DND-41 (cell line): ENCODE measurements at regions not wholly inside any gene's neighbourhood (a gene's known extent, or its start where the extent isn't known, plus 50 kb on each side); places are given as distances from the start of the nearest gene placed in this dataset.

ENCODE experiments used
- ATAC-seq: fragments of 200-7000 bp; cut with Tn5 transposase; 3 replicates; pipeline ENCODE4 v1.9.1; 2021; ENCODE audit warnings: low read depth; ENCODE audit not compliant: insufficient read depth
- DNase-seq: peaks from one replicate; pipeline ENCODE4 v3.0.0-alpha.2; 2020
- H2AFZ ChIP-seq: 2 replicates; pipeline ENCODE4 v1.6.0; 2012; ENCODE audit warnings: low read depth, low read length
- H3K27ac ChIP-seq: 2 replicates; pipeline ENCODE4 v1.5.1; 2012; ENCODE audit warnings: low read length, inconsistent platforms
- H3K27me3 ChIP-seq: fragments of 200-600 bp; sonication (generic); 2 replicates; pipeline ENCODE4 v1.6.0; 2012; ENCODE audit warnings: low read length, mild to moderate bottlenecking, inconsistent platforms; ENCODE audit not compliant: insufficient read depth, poor library complexity
- H3K36me3 ChIP-seq: 2 replicates; pipeline ENCODE4 v1.5.1; 2012; ENCODE audit warnings: low read length, inconsistent platforms; ENCODE audit not compliant: insufficient read depth
- H3K4me1 ChIP-seq: 2 replicates; pipeline ENCODE4 v1.5.1; 2012; ENCODE audit warnings: mild to moderate bottlenecking, low read length; ENCODE audit not compliant: insufficient read depth
- H3K4me2 ChIP-seq: 2 replicates; pipeline ENCODE4 v1.6.0; 2012; ENCODE audit warnings: mild to moderate bottlenecking, moderate library complexity, low read length, inconsistent platforms; ENCODE audit not compliant: insufficient read depth
- H3K4me3 ChIP-seq, 2 experiments: fragments of 200-600 bp in 1 of 2; shearing (Covaris generic) in 1 of 2; 2 replicates each; pipeline ENCODE4 v1.5.1; 2012 to 2016; ENCODE audit warnings: inconsistent platforms in 2 of 2, low read length in 2 of 2, mild to moderate bottlenecking in 2 of 2, low read depth in 1 of 2, moderate library complexity in 1 of 2
- H3K79me2 ChIP-seq: 2 replicates; pipeline ENCODE4 v1.6.0; 2012; ENCODE audit warnings: low read length, inconsistent platforms; ENCODE audit not compliant: insufficient read depth
- H3K9ac ChIP-seq: 2 replicates; pipeline ENCODE4 v1.6.0; 2012; ENCODE audit warnings: low read depth, mild to moderate bottlenecking, inconsistent platforms, low read length, moderate library complexity
- H3K9me3 ChIP-seq: 2 replicates; pipeline ENCODE4 v1.5.1; 2012; ENCODE audit warnings: low read length, moderate library complexity, mild to moderate bottlenecking, inconsistent platforms; ENCODE audit not compliant: insufficient read depth, severe bottlenecking
- H4K20me1 ChIP-seq: 2 replicates; pipeline ENCODE4 v1.6.0; 2012; ENCODE audit warnings: low read length; ENCODE audit not compliant: insufficient read depth
- EZH2 ChIP-seq: IDR thresholded peaks from 3 replicates; pipeline ENCODE4 v1.6.1; 2012; ENCODE audit warnings: borderline replicate concordance, low read depth, mild to moderate bottlenecking, moderate library complexity, low read length, inconsistent platforms; ENCODE audit not compliant: severe bottlenecking
- TF ChIP-seq, protein P1 (sequence below): IDR thresholded peaks from 2 replicates; pipeline ENCODE4 v1.5.1; 2012; ENCODE audit warnings: borderline replicate concordance, low read length, moderate library complexity, mild to moderate bottlenecking; ENCODE audit not compliant: poor library complexity, severe bottlenecking; ENCODE audit errors: extremely low read depth

DNA sequence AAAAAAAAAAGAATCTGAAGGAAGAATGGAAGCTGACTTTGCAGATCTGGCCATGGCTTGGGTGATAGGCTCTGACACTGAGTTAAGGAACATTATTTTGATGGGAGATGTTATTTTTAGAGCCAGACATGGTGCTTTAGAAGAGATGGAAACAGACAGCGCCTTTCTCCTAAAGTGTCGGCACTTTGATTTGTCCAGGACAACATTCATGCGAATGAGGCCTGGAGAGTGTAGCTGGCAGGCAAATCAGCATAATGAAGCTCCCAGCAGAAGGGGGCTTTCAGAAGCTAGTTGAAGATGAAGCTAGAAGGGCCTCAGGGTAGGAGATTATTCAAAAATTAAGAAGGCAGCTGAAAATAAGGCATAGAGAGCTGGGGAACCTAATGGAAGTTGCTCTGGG is 397.7 kb downstream of the RWDD3 start:
- H3K4me3 ChIP-seq = no peak overlapping the region
- H3K9me3 ChIP-seq = no peaks in the 10 kb centered on the region
- H3K79me2 ChIP-seq = no peaks in the 10 kb centered on the region
- H3K9ac ChIP-seq = no peak overlapping the region
- H3K4me2 ChIP-seq = no peak overlapping the region
- no peak for DNase-seq
- no peaks in the 10 kb centered on the region for H3K4me1 ChIP-seq
- ATAC-seq = no peak
- no peak overlapping the region for H2AFZ ChIP-seq
- H3K36me3 ChIP-seq = no peaks in the 10 kb centered on the region
- H3K27ac ChIP-seq = no peak overlapping the region
- no peaks in the 10 kb centered on the region for H3K27me3 ChIP-seq
- TF ChIP-seq, protein P1, sequence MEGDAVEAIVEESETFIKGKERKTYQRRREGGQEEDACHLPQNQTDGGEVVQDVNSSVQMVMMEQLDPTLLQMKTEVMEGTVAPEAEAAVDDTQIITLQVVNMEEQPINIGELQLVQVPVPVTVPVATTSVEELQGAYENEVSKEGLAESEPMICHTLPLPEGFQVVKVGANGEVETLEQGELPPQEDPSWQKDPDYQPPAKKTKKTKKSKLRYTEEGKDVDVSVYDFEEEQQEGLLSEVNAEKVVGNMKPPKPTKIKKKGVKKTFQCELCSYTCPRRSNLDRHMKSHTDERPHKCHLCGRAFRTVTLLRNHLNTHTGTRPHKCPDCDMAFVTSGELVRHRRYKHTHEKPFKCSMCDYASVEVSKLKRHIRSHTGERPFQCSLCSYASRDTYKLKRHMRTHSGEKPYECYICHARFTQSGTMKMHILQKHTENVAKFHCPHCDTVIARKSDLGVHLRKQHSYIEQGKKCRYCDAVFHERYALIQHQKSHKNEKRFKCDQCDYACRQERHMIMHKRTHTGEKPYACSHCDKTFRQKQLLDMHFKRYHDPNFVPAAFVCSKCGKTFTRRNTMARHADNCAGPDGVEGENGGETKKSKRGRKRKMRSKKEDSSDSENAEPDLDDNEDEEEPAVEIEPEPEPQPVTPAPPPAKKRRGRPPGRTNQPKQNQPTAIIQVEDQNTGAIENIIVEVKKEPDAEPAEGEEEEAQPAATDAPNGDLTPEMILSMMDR = no peak
- no peak for TF ChIP-seq EZH2
- H4K20me1 ChIP-seq = no peaks in the 10 kb centered on the region

DNA sequence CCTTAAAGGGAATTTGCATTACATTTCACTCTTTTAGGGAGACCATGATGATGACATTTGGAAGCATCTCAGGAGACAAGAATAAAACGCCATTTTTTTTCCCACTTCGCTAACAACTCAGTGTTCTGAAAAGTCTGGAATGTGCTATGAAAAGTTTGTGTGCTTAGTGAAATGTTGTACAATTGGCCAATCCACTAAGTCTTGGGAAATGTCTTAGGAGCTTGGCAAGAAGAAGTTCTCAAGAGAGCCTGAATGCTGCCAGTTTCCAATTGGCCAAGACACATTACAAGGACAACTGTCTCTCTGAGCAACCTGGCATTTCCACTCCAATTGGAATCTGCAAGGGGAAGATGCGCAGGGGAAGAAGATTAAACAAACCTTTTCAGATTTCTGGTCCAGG is 401.8 kb downstream of the RWDD3 start:
- H3K9me3 ChIP-seq = no peaks in the 10 kb centered on the region
- no peaks in the 10 kb centered on the region for H3K36me3 ChIP-seq
- no peak for TF ChIP-seq EZH2
- TF ChIP-seq, protein P1 = no peak
- no peaks in the 10 kb centered on the region for H3K4me1 ChIP-seq
- ATAC-seq = no peak
- no peak for DNase-seq
- H3K9ac ChIP-seq = no peak overlapping the region
- H4K20me1 ChIP-seq = no peaks in the 10 kb centered on the region
- no peak overlapping the region for H2AFZ ChIP-seq
- H3K27ac ChIP-seq = no peak overlapping the region
- no peaks in the 10 kb centered on the region for H3K79me2 ChIP-seq
- no peak overlapping the region for H3K4me3 ChIP-seq
- H3K4me2 ChIP-seq = no peak overlapping the region
- no peaks in the 10 kb centered on the region for H3K27me3 ChIP-seq

DNA sequence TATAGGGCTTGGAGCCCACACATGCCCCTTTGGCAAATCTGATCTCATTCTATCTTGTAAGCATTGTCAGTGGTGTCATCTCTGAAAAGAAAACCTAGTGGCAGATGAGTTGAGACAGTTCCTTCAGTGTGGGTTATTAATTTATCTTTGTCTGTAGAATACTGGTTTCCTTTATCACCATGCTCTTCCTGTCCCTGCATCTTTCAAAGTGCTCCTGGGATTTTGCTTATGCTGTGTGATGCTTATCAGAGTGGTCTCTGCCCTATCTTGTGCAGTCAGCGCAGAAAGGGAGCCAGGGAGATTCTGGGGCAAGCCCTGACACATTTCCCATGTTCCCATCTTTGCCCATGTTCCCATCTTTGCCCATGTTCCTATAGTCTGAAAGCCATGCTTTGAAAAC is 402.9 kb downstream of the RWDD3 start:
- TF ChIP-seq, protein P1 = no peak
- TF ChIP-seq EZH2 = no peak

DNA sequence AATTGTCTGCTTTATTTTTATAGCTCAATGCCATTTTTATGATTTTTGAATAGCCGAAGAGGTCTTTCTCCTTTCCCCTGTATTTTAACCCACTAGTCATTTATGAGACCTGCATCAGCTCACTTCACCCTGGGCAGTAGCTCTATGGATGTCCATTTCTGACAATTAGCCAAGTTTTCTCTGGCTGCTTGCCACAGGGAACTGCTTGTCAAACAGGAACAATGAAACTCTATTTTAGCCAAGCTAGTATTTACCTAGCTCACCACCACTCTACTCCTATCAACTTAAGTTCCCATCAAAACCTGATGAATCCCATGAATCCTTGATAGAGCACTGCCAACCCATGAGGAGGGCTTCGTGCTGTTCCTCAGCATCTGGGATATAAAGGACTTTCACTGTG is 406.7 kb downstream of the RWDD3 start:
- TF ChIP-seq EZH2 = no peak
- TF ChIP-seq, protein P1 = no peak
- DNase-seq = no peak
- H4K20me1 ChIP-seq = no peaks in the 10 kb centered on the region
- H3K4me2 ChIP-seq = no peak overlapping the region
- H3K27me3 ChIP-seq = no peaks in the 10 kb centered on the region
- no peak overlapping the region for H3K4me3 ChIP-seq
- no peaks in the 10 kb centered on the region for H3K9me3 ChIP-seq
- H3K9ac ChIP-seq = no peak overlapping the region
- no peaks in the 10 kb centered on the region for H3K79me2 ChIP-seq
- H3K36me3 ChIP-seq = no peaks in the 10 kb centered on the region
- no peaks in the 10 kb centered on the region for H3K4me1 ChIP-seq
- H3K27ac ChIP-seq = no peak overlapping the region
- H2AFZ ChIP-seq = no peak overlapping the region
- ATAC-seq = no peak

More for the DNA sequence above, 402.9 kb downstream of the RWDD3 start:
- ATAC-seq (no peak), DNase-seq (no peak)
- Histone ChIP-seq H3K9me3 (no peaks in the 10 kb centered on the region), H3K27ac (no peak overlapping the region), H2AFZ (no peak overlapping the region), H3K36me3 (no peaks in the 10 kb centered on the region), H4K20me1 (no peaks in the 10 kb centered on the region), H3K79me2 (no peaks in the 10 kb centered on the region), H3K4me2 (no peak overlapping the region), H3K4me1 (no peaks in the 10 kb centered on the region), H3K4me3 (no peak overlapping the region), H3K9ac (no peak overlapping the region), H3K27me3 (no peaks in the 10 kb centered on the region)
